ENCODE measurements at regions not wholly inside any gene's neighbourhood (a gene's known extent, or its start where the extent isn't known, plus 50 kb on each side); places are given as distances from the start of the nearest gene placed in this dataset.

DNA sequence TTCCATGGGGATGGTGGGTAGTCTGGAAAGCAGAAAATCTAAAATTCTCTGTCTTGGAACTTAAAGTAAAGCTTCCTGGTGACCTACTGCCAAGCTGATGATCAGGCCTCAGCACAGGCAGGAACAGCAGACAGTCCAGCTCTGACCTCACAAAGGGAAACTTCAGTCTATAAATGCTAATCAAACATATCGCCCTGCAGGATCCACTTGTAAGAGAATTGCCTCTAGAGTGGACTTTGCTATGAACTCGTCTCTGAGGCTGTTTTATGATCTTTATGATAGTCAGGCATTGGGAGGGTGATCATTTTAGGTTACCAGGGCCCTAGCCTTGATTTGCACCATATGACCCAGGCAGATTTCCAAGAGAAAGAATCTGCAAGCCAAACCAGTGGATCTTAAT, 67.6 kb upstream of the SELENOP start:
- DNase-seq (ENCODE audit: extremely low read depth in 1 of 4, low spot score in 3 of 4): no peak
- in situ Hi-C loops (cut with MboI): loop anchor here (10.0 to 25.0 kb wide), 2 partner anchors 292 to 1014 kb away; no protein-coding TSS in a partner anchor
- POLR2A ChIA-PET: interaction anchor here (1.3 kb wide), 1 partner anchor 11 kb away, joined by 7 read pairs; no protein-coding TSS in a partner anchor
- Histone ChIP-seq H3K4me1 (replicated peaks in 1 of 2; ENCODE audit: control insufficient read depth in 2 of 2, insufficient read depth in 2 of 2, low read length in 2 of 2) (peaks cover 4 to 17% of the 10 kb centered on the region in 2 experiments; a peak in 4 of 5 replicates), H3K9me1 (ENCODE audit: control insufficient read depth, insufficient read depth, low read length) (no peaks in the 10 kb centered on the region), H3K36me3 (ENCODE audit: control insufficient read depth, insufficient read depth, low read length) (no peaks in the 10 kb centered on the region), H3K79me2 (ENCODE audit: control insufficient read depth, insufficient read depth, low read length) (no peaks in the 10 kb centered on the region), H3K4me3 (no peak overlapping the region), H3K4me2 (ENCODE audit: insufficient read depth, low read length) (no peak overlapping the region), H3K27ac (ENCODE audit: extremely low read depth, low read depth, low read length) (no peak overlapping the region), H3K27me3 (ENCODE audit: control insufficient read depth in 2 of 2, insufficient read depth in 2 of 2, low read length in 2 of 2) (no peaks in the 10 kb centered on the region), H2AFZ (ENCODE audit: low read depth, low read length) (no peak overlapping the region), H4K20me1 (replicated peaks; ENCODE audit: control insufficient read depth, insufficient read depth, low read length) (no peaks in the 10 kb centered on the region), H3K9ac (ENCODE audit: insufficient read depth in 1 of 2, low read depth in 2 of 2, low read length in 2 of 2) (no peak overlapping the region), H3K9me3 (replicated peaks; ENCODE audit: control insufficient read depth, insufficient read depth, low read depth, low read length) (no peaks in the 10 kb centered on the region)
- intact Hi-C loops (cut with micrococcal nuclease): loop anchor here (5.0 kb wide), 1 partner anchor 47 kb away; no protein-coding TSS in a partner anchor
- CTCF ChIA-PET (ENCODE audit: low intra/inter-chr PET ratio): no interaction called here
- no peak for FAIRE-seq
- no TSS peak for BruUV-seq (replicated peaks)
- WGBS (ENCODE audit: insufficient coverage, low coverage, missing lambda C conversion rate): 20% methylated on average over 2 of the region's 2 CpGs
- no peak for ATAC-seq
- no peak for TF ChIP-seq ZNF695 (CRISPR knock-in tag; IDR thresholded peaks at IDR 0.05)

DNA sequence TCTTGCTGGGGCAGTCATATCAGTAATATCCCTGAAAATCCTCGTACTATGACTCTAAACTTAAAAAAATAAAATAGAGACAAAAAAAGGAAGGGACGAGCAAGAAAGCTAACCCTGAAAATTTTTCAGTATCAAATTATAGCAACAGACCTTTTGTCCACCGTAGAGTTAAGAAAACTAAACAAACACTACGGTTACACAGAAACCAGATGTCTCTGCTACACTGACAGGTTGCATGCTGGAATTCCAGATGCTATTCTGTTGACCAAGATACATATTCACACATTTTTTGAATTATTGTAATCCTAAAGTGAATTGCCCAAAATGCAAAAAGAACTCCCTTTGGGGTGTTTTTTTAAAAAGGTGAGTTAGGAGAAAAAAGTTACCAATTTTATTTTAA, 66.9 kb upstream of the SELENOP start:
- no peak overlapping the region for H3K9ac ChIP-seq (ENCODE audit: insufficient read depth in 1 of 2, low read depth in 2 of 2, low read length in 2 of 2)
- no peak for FAIRE-seq
- no TSS peak for BruUV-seq (replicated peaks)
- H3K9me1 ChIP-seq (ENCODE audit: control insufficient read depth, insufficient read depth, low read length): no peaks in the 10 kb centered on the region
- no peaks in the 10 kb centered on the region for H3K36me3 ChIP-seq (ENCODE audit: control insufficient read depth, insufficient read depth, low read length)
- H3K79me2 ChIP-seq (ENCODE audit: control insufficient read depth, insufficient read depth, low read length): no peaks in the 10 kb centered on the region
- in situ Hi-C loops (cut with MboI): loop anchor here (10.0 to 25.0 kb wide), 2 partner anchors 291 to 1014 kb away; no protein-coding TSS in a partner anchor
- no peak for ATAC-seq
- no peak for TF ChIP-seq ZNF121 (CRISPR knock-in tag; conservative IDR thresholded peaks at IDR 0.05)
- no peak for TF ChIP-seq RBM25 (IDR thresholded peaks at IDR 0.05; ENCODE audit: low read depth, low read length, severe bottlenecking)
- no peak for TF ChIP-seq ZNF184 (CRISPR knock-in tag; IDR thresholded peaks at IDR 0.05)
- TF ChIP-seq, protein P1, sequence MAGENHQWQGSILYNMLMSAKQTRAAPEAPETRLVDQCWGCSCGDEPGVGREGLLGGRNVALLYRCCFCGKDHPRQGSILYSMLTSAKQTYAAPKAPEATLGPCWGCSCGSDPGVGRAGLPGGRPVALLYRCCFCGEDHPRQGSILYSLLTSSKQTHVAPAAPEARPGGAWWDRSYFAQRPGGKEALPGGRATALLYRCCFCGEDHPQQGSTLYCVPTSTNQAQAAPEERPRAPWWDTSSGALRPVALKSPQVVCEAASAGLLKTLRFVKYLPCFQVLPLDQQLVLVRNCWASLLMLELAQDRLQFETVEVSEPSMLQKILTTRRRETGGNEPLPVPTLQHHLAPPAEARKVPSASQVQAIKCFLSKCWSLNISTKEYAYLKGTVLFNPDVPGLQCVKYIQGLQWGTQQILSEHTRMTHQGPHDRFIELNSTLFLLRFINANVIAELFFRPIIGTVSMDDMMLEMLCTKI (IDR thresholded peaks at IDR 0.05; ENCODE audit: partially characterized antibody): no peak
- TF ChIP-seq, protein P2, sequence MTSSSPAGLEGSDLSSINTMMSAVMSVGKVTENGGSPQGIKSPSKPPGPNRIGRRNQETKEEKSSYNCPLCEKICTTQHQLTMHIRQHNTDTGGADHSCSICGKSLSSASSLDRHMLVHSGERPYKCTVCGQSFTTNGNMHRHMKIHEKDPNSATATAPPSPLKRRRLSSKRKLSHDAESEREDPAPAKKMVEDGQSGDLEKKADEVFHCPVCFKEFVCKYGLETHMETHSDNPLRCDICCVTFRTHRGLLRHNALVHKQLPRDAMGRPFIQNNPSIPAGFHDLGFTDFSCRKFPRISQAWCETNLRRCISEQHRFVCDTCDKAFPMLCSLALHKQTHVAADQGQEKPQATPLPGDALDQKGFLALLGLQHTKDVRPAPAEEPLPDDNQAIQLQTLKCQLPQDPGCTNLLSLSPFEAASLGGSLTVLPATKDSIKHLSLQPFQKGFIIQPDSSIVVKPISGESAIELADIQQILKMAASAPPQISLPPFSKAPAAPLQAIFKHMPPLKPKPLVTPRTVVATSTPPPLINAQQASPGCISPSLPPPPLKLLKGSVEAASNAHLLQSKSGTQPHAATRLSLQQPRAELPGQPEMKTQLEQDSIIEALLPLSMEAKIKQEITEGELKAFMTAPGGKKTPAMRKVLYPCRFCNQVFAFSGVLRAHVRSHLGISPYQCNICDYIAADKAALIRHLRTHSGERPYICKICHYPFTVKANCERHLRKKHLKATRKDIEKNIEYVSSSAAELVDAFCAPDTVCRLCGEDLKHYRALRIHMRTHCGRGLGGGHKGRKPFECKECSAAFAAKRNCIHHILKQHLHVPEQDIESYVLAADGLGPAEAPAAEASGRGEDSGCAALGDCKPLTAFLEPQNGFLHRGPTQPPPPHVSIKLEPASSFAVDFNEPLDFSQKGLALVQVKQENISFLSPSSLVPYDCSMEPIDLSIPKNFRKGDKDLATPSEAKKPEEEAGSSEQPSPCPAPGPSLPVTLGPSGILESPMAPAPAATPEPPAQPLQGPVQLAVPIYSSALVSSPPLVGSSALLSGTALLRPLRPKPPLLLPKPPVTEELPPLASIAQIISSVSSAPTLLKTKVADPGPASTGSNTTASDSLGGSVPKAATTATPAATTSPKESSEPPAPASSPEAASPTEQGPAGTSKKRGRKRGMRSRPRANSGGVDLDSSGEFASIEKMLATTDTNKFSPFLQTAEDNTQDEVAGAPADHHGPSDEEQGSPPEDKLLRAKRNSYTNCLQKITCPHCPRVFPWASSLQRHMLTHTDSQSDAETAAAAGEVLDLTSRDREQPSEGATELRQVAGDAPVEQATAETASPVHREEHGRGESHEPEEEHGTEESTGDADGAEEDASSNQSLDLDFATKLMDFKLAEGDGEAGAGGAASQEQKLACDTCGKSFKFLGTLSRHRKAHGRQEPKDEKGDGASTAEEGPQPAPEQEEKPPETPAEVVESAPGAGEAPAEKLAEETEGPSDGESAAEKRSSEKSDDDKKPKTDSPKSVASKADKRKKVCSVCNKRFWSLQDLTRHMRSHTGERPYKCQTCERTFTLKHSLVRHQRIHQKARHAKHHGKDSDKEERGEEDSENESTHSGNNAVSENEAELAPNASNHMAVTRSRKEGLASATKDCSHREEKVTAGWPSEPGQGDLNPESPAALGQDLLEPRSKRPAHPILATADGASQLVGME (CRISPR knock-in tag; IDR thresholded peaks at IDR 0.05): no peak
- DNase-seq (ENCODE audit: extremely low read depth in 1 of 4, low spot score in 3 of 4): no peak
- no peak overlapping the region for H3K4me2 ChIP-seq (ENCODE audit: insufficient read depth, low read length)
- 42% methylated on average over 4 of the region's 4 CpGs for WGBS (ENCODE audit: insufficient coverage, low coverage, missing lambda C conversion rate)
- H3K9me3 ChIP-seq (replicated peaks; ENCODE audit: control insufficient read depth, insufficient read depth, low read depth, low read length): no peaks in the 10 kb centered on the region
- peaks cover 4 to 18% of the 10 kb centered on the region in 2 experiments; a peak in 4 of 5 replicates for H3K4me1 ChIP-seq (replicated peaks in 1 of 2; ENCODE audit: control insufficient read depth in 2 of 2, insufficient read depth in 2 of 2, low read length in 2 of 2)
- no peak overlapping the region for H3K4me3 ChIP-seq
- intact Hi-C loops (cut with micrococcal nuclease): loop anchor here (5.0 kb wide), 1 partner anchor 46 kb away; no protein-coding TSS in a partner anchor
- H4K20me1 ChIP-seq (replicated peaks; ENCODE audit: control insufficient read depth, insufficient read depth, low read length): no peaks in the 10 kb centered on the region
- H2AFZ ChIP-seq (ENCODE audit: low read depth, low read length): no peak overlapping the region
- H3K27ac ChIP-seq (ENCODE audit: extremely low read depth, low read depth, low read length): no peak overlapping the region
- ChIA-PET CTCF (ENCODE audit: low intra/inter-chr PET ratio) (no interaction called here), POLR2A (interaction anchor here (0.7 to 1.3 kb wide), 3 partner anchors 11 to 167 kb away, joined by 3 to 7 read pairs (median 5); no protein-coding TSS in a partner anchor)
- no peaks in the 10 kb centered on the region for H3K27me3 ChIP-seq (ENCODE audit: control insufficient read depth in 2 of 2, insufficient read depth in 2 of 2, low read length in 2 of 2)

Measured in K562 (cell line).